SK-N-SH treated with all-trans-retinoic acid at 6 μM for 48 hours (cell line): ENCODE measurements at regions not wholly inside any gene's neighbourhood (a gene's known extent, or its start where the extent isn't known, plus 50 kb on each side); places are given as distances from the start of the nearest gene placed in this dataset.
"Not testable (repeated sequence)": the region's sequence is repeated elsewhere in the genome, so short reads cannot be mapped to it uniquely, and the experiment has no call there.

ENCODE experiments used
- ATAC-seq: fragments of 200-7000 bp; cut with Tn5 transposase; 3 replicates; pipeline ENCODE4 v1.9.1; 2020; ENCODE audit warnings: mild to moderate bottlenecking, moderate library complexity
- ARNTL ChIP-seq: fragments of 450-650 bp; formaldehyde crosslinking; IDR thresholded peaks from 2 replicates; pipeline ENCODE4 v1.5.0; 2020; ENCODE audit warnings: low read depth, mild to moderate bottlenecking, moderate library complexity, borderline replicate concordance
- BACH2 ChIP-seq: fragments of 250-450 bp; sonication (Bioruptor Pico); IDR thresholded peaks from 2 replicates; pipeline ENCODE4 v1.9.0; 2021; ENCODE audit warnings: mild to moderate bottlenecking, borderline replicate concordance
- CREB5 ChIP-seq: fragments of 250-450 bp; sonication (Bioruptor Pico); IDR thresholded peaks from 2 replicates; pipeline ENCODE4 v1.5.1; 2020; ENCODE audit warnings: low read depth, mild to moderate bottlenecking, moderate library complexity
- CSDC2 ChIP-seq: fragments of 250-450 bp; sonication (Bioruptor Pico); IDR thresholded peaks from 2 replicates; pipeline ENCODE4 v1.5.0; 2020; ENCODE audit warnings: mild to moderate bottlenecking, moderate library complexity
- CSRNP3 ChIP-seq: fragments of 250-450 bp; sonication (Bioruptor Pico); IDR thresholded peaks from 2 replicates; pipeline ENCODE4 v1.5.1; 2021; ENCODE audit warnings: mild to moderate bottlenecking, moderate library complexity
- ISL1 ChIP-seq: fragments of 250-450 bp; sonication (Bioruptor Pico); IDR thresholded peaks from 2 replicates; pipeline ENCODE4 v2.1.2; 2022; ENCODE audit warnings: mild to moderate bottlenecking, moderate library complexity
- PPARA ChIP-seq: fragments of 250-450 bp; sonication (Bioruptor Pico); IDR thresholded peaks from 2 replicates; pipeline ENCODE4 v1.5.0; 2020; ENCODE audit warnings: mild to moderate bottlenecking, borderline replicate concordance
- RARB ChIP-seq: fragments of 250-450 bp; sonication (Bioruptor Pico); IDR thresholded peaks from 2 replicates; pipeline ENCODE4 v1.8.0; 2021; ENCODE audit warnings: mild to moderate bottlenecking, moderate library complexity
- SNAI2 ChIP-seq: fragments of 250-450 bp; sonication (Bioruptor Pico); IDR thresholded peaks from 2 replicates; pipeline ENCODE4 v1.5.0; 2020; ENCODE audit warnings: mild to moderate bottlenecking, moderate library complexity
- TSHZ2 ChIP-seq: fragments of 250-450 bp; sonication (Bioruptor Pico); IDR thresholded peaks from 2 replicates; pipeline ENCODE4 v1.5.0; 2020; ENCODE audit warnings: mild to moderate bottlenecking, moderate library complexity
- ZC3H10 ChIP-seq: fragments of 250-450 bp; sonication (Bioruptor Pico); IDR thresholded peaks from 2 replicates; pipeline ENCODE4 v1.5.1; 2021; ENCODE audit warnings: mild to moderate bottlenecking, moderate library complexity
- ZNF565 ChIP-seq: fragments of 450-650 bp; formaldehyde crosslinking; conservative IDR thresholded peaks from 2 replicates; pipeline ENCODE4 v1.5.0; 2020; ENCODE audit warnings: low read depth, mild to moderate bottlenecking, moderate library complexity

GRCh38 chr11:91046261-91046660 lies 823.4 kb upstream of the CHORDC1 start:
- TF ChIP-seq ISL1 (no peak), TSHZ2 (no peak), ZC3H10 (CRISPR knock-in tag) (no peak), ZNF565 (CRISPR knock-in tag) (no peak)
- no peak for ATAC-seq

GRCh38 chr11:91041626-91042025 lies 818.8 kb upstream of the CHORDC1 start:
- TF ChIP-seq ZC3H10 (CRISPR knock-in tag) = no peak
- ATAC-seq = peak; percentile 74

GRCh38 chr11:91023731-91024130 lies 800.9 kb upstream of the CHORDC1 start:
- peak; percentile 15; the same call in 1 of the 2 replicates for TF ChIP-seq ISL1
- TF ChIP-seq CREB5 (CRISPR knock-in tag) = no peak
- ATAC-seq = no peak

- ATAC-seq = no peak
- TF ChIP-seq SNAI2 (CRISPR knock-in tag) (no peak), TSHZ2 (no peak), BACH2 (CRISPR knock-in tag) (no peak), RARB (CRISPR knock-in tag) (no peak), ISL1 (no peak)
Observed at GRCh38 chr11:91011503-91011902, 788.7 kb upstream of the CHORDC1 start.

- ATAC-seq = no peak
- TF ChIP-seq TSHZ2 (no peak), ISL1 (no peak)
Observed at GRCh38 chr11:91005458-91005857, 782.6 kb upstream of the CHORDC1 start.

- TF ChIP-seq ZC3H10 (CRISPR knock-in tag) (no peak), CSDC2 (CRISPR knock-in tag) (no peak), SNAI2 (CRISPR knock-in tag) (no peak), PPARA (CRISPR knock-in tag) (no peak), CSRNP3 (CRISPR knock-in tag) (no peak), ARNTL (CRISPR knock-in tag) (no peak)
- no peak for ATAC-seq
Observed at GRCh38 chr11:90997241-90997640, 774.4 kb upstream of the CHORDC1 start.

GRCh38 chr11:90972159-90972558 lies 749.3 kb upstream of the CHORDC1 start:
- ATAC-seq = not testable (repeated sequence)
